ENCODE measurements at regions not wholly inside any gene's neighbourhood (a gene's known extent, or its start where the extent isn't known, plus 50 kb on each side); places are given as distances from the start of the nearest gene placed in this dataset.

DNA sequence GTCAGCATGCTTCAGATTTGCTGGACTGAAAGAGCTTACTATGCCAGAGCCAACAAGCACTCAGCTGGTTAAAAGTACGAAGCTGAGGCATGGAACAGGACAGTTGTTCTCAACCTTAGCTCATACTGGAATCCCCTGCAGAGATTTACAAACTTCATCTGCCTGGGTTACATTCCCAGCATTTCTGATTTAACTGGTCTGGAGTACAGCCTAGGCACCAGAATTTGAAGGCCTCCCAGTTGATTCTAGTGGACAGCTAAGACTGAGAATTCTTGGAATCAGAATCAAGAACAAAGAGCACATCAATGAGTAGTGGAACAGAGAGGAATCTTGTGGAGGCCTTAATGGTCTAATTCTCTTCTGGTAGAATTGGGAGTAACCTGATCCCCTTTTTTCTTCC lies 298.2 kb upstream of the NXPH2 start:
- TF ChIP-seq, protein P1, sequence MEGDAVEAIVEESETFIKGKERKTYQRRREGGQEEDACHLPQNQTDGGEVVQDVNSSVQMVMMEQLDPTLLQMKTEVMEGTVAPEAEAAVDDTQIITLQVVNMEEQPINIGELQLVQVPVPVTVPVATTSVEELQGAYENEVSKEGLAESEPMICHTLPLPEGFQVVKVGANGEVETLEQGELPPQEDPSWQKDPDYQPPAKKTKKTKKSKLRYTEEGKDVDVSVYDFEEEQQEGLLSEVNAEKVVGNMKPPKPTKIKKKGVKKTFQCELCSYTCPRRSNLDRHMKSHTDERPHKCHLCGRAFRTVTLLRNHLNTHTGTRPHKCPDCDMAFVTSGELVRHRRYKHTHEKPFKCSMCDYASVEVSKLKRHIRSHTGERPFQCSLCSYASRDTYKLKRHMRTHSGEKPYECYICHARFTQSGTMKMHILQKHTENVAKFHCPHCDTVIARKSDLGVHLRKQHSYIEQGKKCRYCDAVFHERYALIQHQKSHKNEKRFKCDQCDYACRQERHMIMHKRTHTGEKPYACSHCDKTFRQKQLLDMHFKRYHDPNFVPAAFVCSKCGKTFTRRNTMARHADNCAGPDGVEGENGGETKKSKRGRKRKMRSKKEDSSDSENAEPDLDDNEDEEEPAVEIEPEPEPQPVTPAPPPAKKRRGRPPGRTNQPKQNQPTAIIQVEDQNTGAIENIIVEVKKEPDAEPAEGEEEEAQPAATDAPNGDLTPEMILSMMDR (IDR thresholded peaks at IDR 0.05) = no peak
- no peak for TF ChIP-seq POLR2A (IDR thresholded peaks at IDR 0.05)

Measured in testis (tissue), 2 donors.